ENCODE measurements at regions not wholly inside any gene's neighbourhood (a gene's known extent, or its start where the extent isn't known, plus 50 kb on each side); places are given as distances from the start of the nearest gene placed in this dataset.
"Not testable (repeated sequence)": the region's sequence is repeated elsewhere in the genome, so short reads cannot be mapped to it uniquely, and the experiment has no call there.

DNA sequence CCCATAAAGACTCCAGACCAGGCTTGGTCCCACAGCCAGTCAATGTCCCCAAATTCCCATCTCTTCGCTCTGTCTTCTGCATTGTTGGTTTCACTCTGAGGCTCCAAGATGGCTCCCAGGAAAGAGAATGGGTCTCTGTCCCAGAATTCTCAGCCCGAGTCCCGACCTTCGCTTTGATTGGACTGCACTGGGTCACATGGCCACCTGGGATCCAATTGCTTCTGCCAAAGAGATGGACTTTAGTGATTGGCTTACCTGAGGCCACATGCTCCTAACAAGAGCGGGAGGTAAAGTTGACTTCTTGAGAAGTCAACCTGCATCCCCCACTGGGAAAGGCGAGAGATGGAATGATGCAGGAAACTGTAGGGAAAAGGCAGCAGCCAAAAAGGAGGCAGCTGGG, 104.7 kb upstream of the PMEPA1 start:
- H3K27ac ChIP-seq = no peak overlapping the region
- no peak for DNase-seq
- intact Hi-C loops (cut with DNase I) = no loop called here
- H3K9me3 ChIP-seq = no peaks in the 10 kb centered on the region
- peaks cover 0 to 7% (median 0%) of the 10 kb centered on the region in 4 donors for H3K27me3 ChIP-seq
- peaks cover 0 to 10% (median 0%) of the 10 kb centered on the region in 3 donors for H3K4me1 ChIP-seq
- no peak overlapping the region for H3K4me3 ChIP-seq
- TF ChIP-seq, protein P1, sequence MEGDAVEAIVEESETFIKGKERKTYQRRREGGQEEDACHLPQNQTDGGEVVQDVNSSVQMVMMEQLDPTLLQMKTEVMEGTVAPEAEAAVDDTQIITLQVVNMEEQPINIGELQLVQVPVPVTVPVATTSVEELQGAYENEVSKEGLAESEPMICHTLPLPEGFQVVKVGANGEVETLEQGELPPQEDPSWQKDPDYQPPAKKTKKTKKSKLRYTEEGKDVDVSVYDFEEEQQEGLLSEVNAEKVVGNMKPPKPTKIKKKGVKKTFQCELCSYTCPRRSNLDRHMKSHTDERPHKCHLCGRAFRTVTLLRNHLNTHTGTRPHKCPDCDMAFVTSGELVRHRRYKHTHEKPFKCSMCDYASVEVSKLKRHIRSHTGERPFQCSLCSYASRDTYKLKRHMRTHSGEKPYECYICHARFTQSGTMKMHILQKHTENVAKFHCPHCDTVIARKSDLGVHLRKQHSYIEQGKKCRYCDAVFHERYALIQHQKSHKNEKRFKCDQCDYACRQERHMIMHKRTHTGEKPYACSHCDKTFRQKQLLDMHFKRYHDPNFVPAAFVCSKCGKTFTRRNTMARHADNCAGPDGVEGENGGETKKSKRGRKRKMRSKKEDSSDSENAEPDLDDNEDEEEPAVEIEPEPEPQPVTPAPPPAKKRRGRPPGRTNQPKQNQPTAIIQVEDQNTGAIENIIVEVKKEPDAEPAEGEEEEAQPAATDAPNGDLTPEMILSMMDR (IDR thresholded peaks at IDR 0.05) = no peak
- TF ChIP-seq POLR2A (IDR thresholded peaks at IDR 0.05) = no peak
- H3K36me3 ChIP-seq = no peaks in the 10 kb centered on the region
- 77 to 90% methylated on average over 6 of the region's 6 CpGs for WGBS, 2 donors

DNA sequence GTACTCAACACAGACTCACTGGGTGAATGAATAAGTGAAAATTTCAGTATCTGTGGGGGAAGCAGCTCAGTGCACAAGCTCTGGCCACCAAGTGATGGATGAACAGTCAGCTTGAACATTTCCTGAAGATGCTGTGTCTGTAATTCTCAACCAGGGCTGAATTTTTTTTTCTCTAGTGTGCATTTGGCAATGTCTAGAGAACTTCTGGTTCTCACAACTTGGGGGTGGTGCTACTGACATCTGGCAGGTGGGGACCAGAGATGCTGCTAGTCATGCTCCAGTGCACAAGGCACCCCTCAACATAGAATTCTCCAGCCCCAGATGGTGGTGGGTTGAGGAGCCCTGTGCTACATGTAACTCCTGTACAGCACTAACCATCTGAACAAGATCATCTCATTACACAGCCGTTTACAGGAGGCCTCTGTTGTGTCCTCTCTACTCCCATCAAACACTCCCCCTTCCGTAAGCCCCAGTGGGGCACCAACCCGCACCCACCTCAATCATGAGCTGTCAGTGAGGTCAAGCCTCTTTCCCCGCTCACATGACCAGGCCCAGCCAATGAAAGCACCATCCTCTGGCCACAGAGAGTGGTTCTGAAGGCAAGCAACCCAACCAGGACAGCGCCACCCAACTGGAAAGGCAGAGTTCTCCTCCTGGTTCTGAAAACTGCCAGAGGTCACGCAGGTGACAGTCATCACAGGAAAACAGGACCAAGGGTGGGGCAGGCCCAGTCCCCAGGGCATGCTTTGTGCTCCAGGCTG, 103.9 kb upstream of the PMEPA1 start:
- Histone ChIP-seq H3K36me3 (no peaks in the 10 kb centered on the region), H3K4me1 (peaks cover 0 to 10% (median 2%) of the 10 kb centered on the region in 3 donors), H3K4me3 (no peak overlapping the region), H3K27ac (no peak overlapping the region), H3K9me3 (no peaks in the 10 kb centered on the region), H3K27me3 (no peaks in the 10 kb centered on the region)
- no peak for DNase-seq
- TF ChIP-seq POLR2A (IDR thresholded peaks at IDR 0.05) = no peak
- TF ChIP-seq, protein P1 (IDR thresholded peaks at IDR 0.05) = no peak
- WGBS, 2 donors = 83 to 87% methylated on average over 3 of the region's 6 CpGs
- intact Hi-C loops (cut with DNase I) = no loop called here

DNA sequence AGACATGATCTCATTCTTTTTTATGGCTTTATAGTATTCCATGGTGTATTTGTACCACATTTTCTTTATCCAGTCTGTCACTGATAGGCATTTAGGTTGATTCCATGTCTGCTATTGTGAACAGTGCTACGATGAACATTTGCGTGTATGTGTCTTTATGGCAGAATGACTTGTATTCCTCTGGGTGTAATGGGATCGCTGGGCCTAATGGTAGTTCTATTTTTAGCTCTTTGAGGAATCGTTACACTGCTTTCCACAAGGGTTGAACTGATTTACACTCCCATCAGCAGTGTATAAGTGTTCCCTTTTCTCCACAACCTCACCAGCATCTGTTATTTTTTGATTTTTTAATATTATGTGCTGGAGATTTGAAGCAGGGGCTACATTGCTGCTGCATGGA, 102.8 kb upstream of the PMEPA1 start:
- H3K27me3 ChIP-seq; H3K36me3 ChIP-seq; H3K9me3 ChIP-seq; H3K27ac ChIP-seq; H3K4me3 ChIP-seq; DNase-seq; intact Hi-C loops (cut with DNase I): not testable (repeated sequence)
- WGBS, 2 donors = 85 to 88% methylated on average over 4 of the region's 4 CpGs
- H3K4me1 ChIP-seq = peaks cover 0 to 14% (median 10%) of the 10 kb centered on the region in 3 donors

DNA sequence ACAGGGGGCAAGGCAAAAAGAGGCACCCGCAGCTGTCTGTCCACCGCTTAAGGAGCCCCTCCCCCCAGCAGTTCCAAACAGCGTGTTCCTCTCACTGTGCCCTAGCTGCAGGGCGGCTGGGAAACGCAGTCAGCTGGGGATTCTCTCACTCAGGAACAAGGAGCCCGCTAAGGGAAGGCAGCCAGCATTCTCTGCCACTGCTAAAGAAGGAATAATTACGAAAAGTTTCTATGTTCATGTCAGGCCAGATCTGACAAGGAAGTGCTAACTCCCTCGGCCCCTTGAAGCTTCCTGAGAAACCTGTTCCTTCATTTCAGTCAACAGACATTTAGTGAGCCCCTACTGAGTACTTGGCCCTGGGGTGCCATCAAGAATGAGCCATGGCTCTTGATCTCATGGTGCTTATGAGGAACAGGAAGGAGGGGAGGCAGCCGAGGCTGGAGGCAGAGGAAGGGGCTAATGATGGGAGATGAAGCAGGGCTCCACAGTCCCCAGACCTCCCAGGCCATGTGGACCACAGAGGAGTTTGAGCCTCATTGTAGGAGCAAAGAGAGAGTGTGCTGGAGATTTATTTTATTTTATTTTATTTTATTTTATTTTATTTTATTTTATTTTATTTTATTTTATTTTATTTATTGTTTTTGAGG, 101.7 kb upstream of the PMEPA1 start:
- 21 to 23% methylated on average over 8 to 9 of the region's 9 CpGs for WGBS, 2 donors
- no peak for TF ChIP-seq POLR2A (IDR thresholded peaks at IDR 0.05)
- TF ChIP-seq, protein P1 (IDR thresholded peaks at IDR 0.05) = no peak
- Histone ChIP-seq H3K27me3 (no peaks in the 10 kb centered on the region), H3K4me3 (no peak overlapping the region), H3K27ac (no peak overlapping the region), H3K4me1 (peaks cover 0 to 14% (median 10%) of the 10 kb centered on the region in 3 donors), H3K36me3 (no peaks in the 10 kb centered on the region), H3K9me3 (no peaks in the 10 kb centered on the region)
- no peak for DNase-seq
- intact Hi-C loops (cut with DNase I) = no loop called here

DNA sequence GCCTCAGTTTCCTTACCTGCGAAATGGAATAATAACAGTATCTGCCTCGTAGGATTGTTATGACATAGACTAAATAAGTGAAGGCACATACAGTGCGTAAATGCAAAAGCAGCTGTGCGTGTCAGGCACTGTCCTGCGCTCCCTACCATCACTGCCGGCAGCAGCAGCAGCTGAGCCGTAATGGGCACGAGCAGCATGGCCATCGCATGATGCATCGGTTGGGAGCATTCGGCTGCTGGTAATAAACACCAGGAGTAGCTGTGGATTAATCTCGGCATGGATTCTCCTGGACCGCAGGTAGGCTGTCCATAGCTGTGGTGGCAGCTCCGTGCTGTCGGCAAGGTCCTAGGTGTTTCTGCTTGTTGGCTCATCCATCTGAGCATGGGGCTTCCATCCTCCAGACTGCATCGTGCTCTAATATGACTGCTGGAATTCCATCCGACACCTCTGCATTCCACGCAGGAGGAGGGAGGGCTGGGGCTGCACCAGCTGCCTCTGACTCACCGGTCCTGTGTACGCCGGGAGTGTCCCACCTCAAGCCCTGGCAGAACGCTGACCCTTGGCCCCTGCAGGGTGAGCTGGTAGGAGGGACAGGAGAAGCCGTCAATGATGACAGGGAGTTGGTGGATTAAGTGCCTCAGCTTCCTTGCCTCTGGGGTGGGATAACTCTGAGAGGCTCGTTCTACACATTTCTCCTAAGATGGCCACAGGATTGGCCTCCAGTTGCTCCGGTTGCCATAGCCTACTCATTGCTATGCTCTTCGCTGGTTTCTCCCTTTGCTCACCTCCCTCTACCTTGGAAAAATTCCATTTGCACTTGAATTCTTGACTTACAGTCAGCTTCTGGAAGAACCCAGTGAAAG, 100.9 kb upstream of the PMEPA1 start:
- no peak for DNase-seq
- 69 to 88% methylated on average over 16 to 17 of the region's 26 CpGs for WGBS, 2 donors
- no peak for TF ChIP-seq POLR2A (IDR thresholded peaks at IDR 0.05)
- TF ChIP-seq, protein P1 (IDR thresholded peaks at IDR 0.05) = no peak
- Histone ChIP-seq H3K27ac (no peak overlapping the region), H3K4me1 (peaks cover 0 to 14% (median 10%) of the 10 kb centered on the region in 3 donors), H3K4me3 (no peak overlapping the region), H3K27me3 (peaks cover 0 to 4% (median 0%) of the 10 kb centered on the region in 4 donors), H3K36me3 (no peaks in the 10 kb centered on the region), H3K9me3 (no peaks in the 10 kb centered on the region)
- intact Hi-C loops (cut with DNase I) = no loop called here

All from esophagus squamous epithelium (tissue), 5 donors.